ENCODE measurements at regions not wholly inside any gene's neighbourhood (a gene's known extent, or its start where the extent isn't known, plus 50 kb on each side); places are given as distances from the start of the nearest gene placed in this dataset.

GRCh38 chr16:65938083-65938482 lies 428.4 kb upstream of the CDH5 start:
- no peak for DNase-seq

GRCh38 chr16:65937455-65937854 lies 429.0 kb upstream of the CDH5 start:
- DNase-seq, result no peak

GRCh38 chr16:65936096-65936495 lies 430.4 kb upstream of the CDH5 start:
- DNase-seq, result no peak

GRCh38 chr16:65934443-65934842 lies 432.0 kb upstream of the CDH5 start:
- DNase-seq, result no peak

GRCh38 chr16:65933703-65934102 lies 432.8 kb upstream of the CDH5 start:
- DNase-seq, result no peak

- DNase-seq, result no peak
Measured at GRCh38 chr16:65932350-65933072, 434.0 kb upstream of the CDH5 start.

- no peak for DNase-seq
Measured at GRCh38 chr16:65922923-65923322, 443.6 kb upstream of the CDH5 start.

GRCh38 chr16:65919986-65920376 lies 446.5 kb upstream of the CDH5 start:
- no peak for DNase-seq

- no peak for DNase-seq
Measured at GRCh38 chr16:65919145-65919985, 447.1 kb upstream of the CDH5 start.

- no peak for DNase-seq
Measured at GRCh38 chr16:65917466-65917865, 449.0 kb upstream of the CDH5 start.

- DNase-seq, result no peak
Measured at GRCh38 chr16:65916995-65917394, 449.5 kb upstream of the CDH5 start.

- DNase-seq, result no peak
Measured at GRCh38 chr16:65910291-65910690, 456.2 kb upstream of the CDH5 start.

GRCh38 chr16:65909310-65910050 lies 457.0 kb upstream of the CDH5 start:
- DNase-seq, result no peak

GRCh38 chr16:65908568-65908967 lies 457.9 kb upstream of the CDH5 start:
- no peak for DNase-seq

GRCh38 chr16:65905331-65905730 lies 461.2 kb upstream of the CDH5 start:
- DNase-seq, result no peak

GRCh38 chr16:65896448-65897153 lies 469.9 kb upstream of the CDH5 start:
- no peak for DNase-seq

- DNase-seq, result no peak
Measured at GRCh38 chr16:65895906-65896305, 470.6 kb upstream of the CDH5 start.

GRCh38 chr16:65895486-65895885 lies 471.0 kb upstream of the CDH5 start:
- no peak for DNase-seq

- DNase-seq, result no peak
Measured at GRCh38 chr16:65890203-65890602, 476.3 kb upstream of the CDH5 start.

GRCh38 chr16:65889533-65889966 lies 476.9 kb upstream of the CDH5 start:
- DNase-seq, result no peak

GRCh38 chr16:65888201-65888600 lies 478.3 kb upstream of the CDH5 start:
- no peak for DNase-seq

GRCh38 chr16:65884018-65884417 lies 482.5 kb upstream of the CDH5 start:
- no peak for DNase-seq

GRCh38 chr16:65878347-65878746 lies 488.1 kb upstream of the CDH5 start:
- DNase-seq, result no peak
